A549 (cell line): ENCODE measurements at regions not wholly inside any gene's neighbourhood (a gene's known extent, or its start where the extent isn't known, plus 50 kb on each side); places are given as distances from the start of the nearest gene placed in this dataset.

Experiments used
- CBX2 ChIP-seq: fragments of 200-600 bp; sonication (generic); IDR thresholded peaks from 2 replicates; pipeline ENCODE4 v1.6.1; 2016; ENCODE audit warnings: low read depth, mild to moderate bottlenecking, borderline replicate concordance
- CEBPB ChIP-seq, 2 experiments: fragments of >200 bp in 1 of 2; sonication (Bioruptor Twin) in 1 of 2; formaldehyde crosslinking in 1 of 2; IDR thresholded peaks; 2 replicates each; pipeline ENCODE4 v1.6.1; 2012 to 2016
- EP300 ChIP-seq, 2 experiments: fragments of >200 bp; sonication (Bioruptor Twin); formaldehyde crosslinking; IDR thresholded peaks; 2 replicates in 1 of 2; 3 replicates in 1 of 2; pipeline ENCODE4 v1.6.1; 2016 to 2017
- KDM1A ChIP-seq: fragments of 200-600 bp; sonication (generic); IDR thresholded peaks from 2 replicates; pipeline ENCODE4 v1.6.1; 2016; ENCODE audit warnings: low read depth, mild to moderate bottlenecking
- MYC ChIP-seq: IDR thresholded peaks from 2 replicates; pipeline ENCODE4 v1.6.1; 2012; ENCODE audit warnings: mild to moderate bottlenecking, inconsistent platforms, low read length, improper control_type of control experiment, borderline replicate concordance
- POLR2A ChIP-seq: IDR thresholded peaks from 2 replicates; pipeline ENCODE4 v1.6.1; 2012; ENCODE audit warnings: mild to moderate bottlenecking, low read length
- TP53 ChIP-seq: fragments of 250-450 bp; sonication (Bioruptor Pico); IDR thresholded peaks from 2 replicates; pipeline ENCODE4 v1.5.0; 2021; ENCODE audit warnings: mild to moderate bottlenecking, moderate library complexity
- TF ChIP-seq, protein P1 (sequence below): fragments of >200 bp; sonication (Bioruptor Twin); formaldehyde crosslinking; IDR thresholded peaks from 3 replicates; pipeline ENCODE4 v1.5.1; 2016
- TF ChIP-seq, protein P2 (sequence below): fragments of 450-650 bp; IDR thresholded peaks from 2 replicates; pipeline ENCODE4 v1.6.1; 2014; ENCODE audit warnings: antibody characterized with exemption
- TF ChIP-seq, protein P3 (sequence below): fragments of 150-350 bp; IDR thresholded peaks from 2 replicates; pipeline ENCODE4 v1.6.1; 2014; ENCODE audit warnings: low read depth, mild to moderate bottlenecking, low read length

- TF ChIP-seq, protein P1, sequence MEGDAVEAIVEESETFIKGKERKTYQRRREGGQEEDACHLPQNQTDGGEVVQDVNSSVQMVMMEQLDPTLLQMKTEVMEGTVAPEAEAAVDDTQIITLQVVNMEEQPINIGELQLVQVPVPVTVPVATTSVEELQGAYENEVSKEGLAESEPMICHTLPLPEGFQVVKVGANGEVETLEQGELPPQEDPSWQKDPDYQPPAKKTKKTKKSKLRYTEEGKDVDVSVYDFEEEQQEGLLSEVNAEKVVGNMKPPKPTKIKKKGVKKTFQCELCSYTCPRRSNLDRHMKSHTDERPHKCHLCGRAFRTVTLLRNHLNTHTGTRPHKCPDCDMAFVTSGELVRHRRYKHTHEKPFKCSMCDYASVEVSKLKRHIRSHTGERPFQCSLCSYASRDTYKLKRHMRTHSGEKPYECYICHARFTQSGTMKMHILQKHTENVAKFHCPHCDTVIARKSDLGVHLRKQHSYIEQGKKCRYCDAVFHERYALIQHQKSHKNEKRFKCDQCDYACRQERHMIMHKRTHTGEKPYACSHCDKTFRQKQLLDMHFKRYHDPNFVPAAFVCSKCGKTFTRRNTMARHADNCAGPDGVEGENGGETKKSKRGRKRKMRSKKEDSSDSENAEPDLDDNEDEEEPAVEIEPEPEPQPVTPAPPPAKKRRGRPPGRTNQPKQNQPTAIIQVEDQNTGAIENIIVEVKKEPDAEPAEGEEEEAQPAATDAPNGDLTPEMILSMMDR: no peak
- TF ChIP-seq CEBPB (IDR thresholded peaks at IDR 0.05) (no peak), CBX2 (no peak), EP300 (IDR thresholded peaks at IDR 0.05) (no peak), KDM1A (no peak), TP53 (CRISPR knock-in tag) (no peak), MYC (no peak), POLR2A (no peak)
- TF ChIP-seq, protein P2, sequence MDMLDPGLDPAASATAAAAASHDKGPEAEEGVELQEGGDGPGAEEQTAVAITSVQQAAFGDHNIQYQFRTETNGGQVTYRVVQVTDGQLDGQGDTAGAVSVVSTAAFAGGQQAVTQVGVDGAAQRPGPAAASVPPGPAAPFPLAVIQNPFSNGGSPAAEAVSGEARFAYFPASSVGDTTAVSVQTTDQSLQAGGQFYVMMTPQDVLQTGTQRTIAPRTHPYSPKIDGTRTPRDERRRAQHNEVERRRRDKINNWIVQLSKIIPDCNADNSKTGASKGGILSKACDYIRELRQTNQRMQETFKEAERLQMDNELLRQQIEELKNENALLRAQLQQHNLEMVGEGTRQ: no peak
- TF ChIP-seq, protein P3, sequence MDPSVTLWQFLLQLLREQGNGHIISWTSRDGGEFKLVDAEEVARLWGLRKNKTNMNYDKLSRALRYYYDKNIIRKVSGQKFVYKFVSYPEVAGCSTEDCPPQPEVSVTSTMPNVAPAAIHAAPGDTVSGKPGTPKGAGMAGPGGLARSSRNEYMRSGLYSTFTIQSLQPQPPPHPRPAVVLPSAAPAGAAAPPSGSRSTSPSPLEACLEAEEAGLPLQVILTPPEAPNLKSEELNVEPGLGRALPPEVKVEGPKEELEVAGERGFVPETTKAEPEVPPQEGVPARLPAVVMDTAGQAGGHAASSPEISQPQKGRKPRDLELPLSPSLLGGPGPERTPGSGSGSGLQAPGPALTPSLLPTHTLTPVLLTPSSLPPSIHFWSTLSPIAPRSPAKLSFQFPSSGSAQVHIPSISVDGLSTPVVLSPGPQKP: no peak
These were observed 340.6 kb downstream of the GXYLT1 start for GRCh38 chr12:41804026-41804425.
